GM23338 (cell line): ENCODE measurements at regions not wholly inside any gene's neighbourhood (a gene's known extent, or its start where the extent isn't known, plus 50 kb on each side); places are given as distances from the start of the nearest gene placed in this dataset.

Experiments used
- ATAC-seq: fragments of 200-7000 bp; cut with Tn5 transposase; 3 replicates; pipeline ENCODE4 v1.9.1; 2020
- DNase-seq: peaks from one replicate; pipeline ENCODE4 v3.0.0-alpha.2; 2015; ENCODE audit warnings: low spot score
- H2AFZ ChIP-seq: fragments of 200-600 bp; sonication (generic); 2 replicates; pipeline ENCODE4 v1.8.0; 2016; ENCODE audit warnings: antibody characterized with exemption, mild to moderate bottlenecking, moderate library complexity
- H3F3A ChIP-seq: fragments of 200-600 bp; sonication (generic); replicated peaks from 2 replicates; pipeline ENCODE4 v1.8.0; 2017; ENCODE audit warnings: antibody characterized with exemption, mixed run types, low read depth
- H3K27ac ChIP-seq: fragments of 200-600 bp; sonication (generic); 2 replicates; pipeline ENCODE4 v1.6.1; 2016; ENCODE audit warnings: low read depth
- H3K27me3 ChIP-seq: fragments of 200-600 bp; sonication (generic); 2 replicates; pipeline ENCODE4 v1.8.0; 2016; ENCODE audit warnings: mild to moderate bottlenecking, mixed run types, moderate library complexity; ENCODE audit not compliant: insufficient read depth
- H3K36me3 ChIP-seq: fragments of 200-600 bp; sonication (generic); 2 replicates; pipeline ENCODE4 v1.8.0; 2016; ENCODE audit warnings: mild to moderate bottlenecking; ENCODE audit not compliant: insufficient read depth
- H3K4me1 ChIP-seq: fragments of 200-600 bp; sonication (generic); 2 replicates; pipeline ENCODE4 v1.8.0; 2016; ENCODE audit warnings: mild to moderate bottlenecking, moderate library complexity; ENCODE audit not compliant: insufficient read depth
- H3K4me2 ChIP-seq: fragments of 200-600 bp; sonication (generic); 2 replicates; pipeline ENCODE4 v1.7.1; 2017; ENCODE audit warnings: mixed run types
- H3K4me3 ChIP-seq: fragments of 200-600 bp; sonication (generic); 2 replicates; pipeline ENCODE4 v1.6.1; 2016; ENCODE audit warnings: mixed run types
- H3K79me2 ChIP-seq: fragments of 200-600 bp; sonication (generic); replicated peaks from 2 replicates; pipeline ENCODE4 v1.8.0; 2017; ENCODE audit warnings: mild to moderate bottlenecking; ENCODE audit not compliant: insufficient read depth
- H3K9me2 ChIP-seq: fragments of 200-600 bp; sonication (generic); 2 replicates; pipeline ENCODE4 v1.8.0; 2017; ENCODE audit not compliant: insufficient read depth
- H4K20me1 ChIP-seq: fragments of 200-600 bp; sonication (generic); replicated peaks from 2 replicates; pipeline ENCODE4 v1.8.0; 2017; ENCODE audit warnings: mild to moderate bottlenecking; ENCODE audit not compliant: insufficient read depth
- H3K27ac Mint-ChIP-seq: 2 replicates; pipeline ENCODE4 v1.8.0; 2020; ENCODE audit warnings: inconsistent platforms, mild to moderate bottlenecking, moderate library complexity, mixed read lengths
- H3K27me3 Mint-ChIP-seq: 3 replicates; pipeline ENCODE4 v1.8.0; 2022; ENCODE audit warnings: low read depth, mild to moderate bottlenecking, moderate library complexity, mixed read lengths, inconsistent platforms; ENCODE audit not compliant: insufficient read depth, poor library complexity
- H3K36me3 Mint-ChIP-seq: 3 replicates; pipeline ENCODE4 v1.8.0; 2021; ENCODE audit warnings: low read depth, mild to moderate bottlenecking, inconsistent platforms, moderate library complexity, mixed read lengths
- H3K4me1 Mint-ChIP-seq: 3 replicates; pipeline ENCODE4 v1.8.0; 2020; ENCODE audit warnings: mild to moderate bottlenecking, inconsistent platforms, mixed read lengths
- H3K4me3 Mint-ChIP-seq: 3 replicates; pipeline ENCODE4 v1.8.0; 2021; ENCODE audit warnings: moderate library complexity, mild to moderate bottlenecking, inconsistent platforms, mixed read lengths
- H3K9me3 Mint-ChIP-seq: 3 replicates; pipeline ENCODE4 v1.8.0; 2020; ENCODE audit warnings: moderate library complexity, mild to moderate bottlenecking, inconsistent platforms, mixed read lengths
- CTCF ChIP-seq, 2 experiments: fragments of 200-600 bp in 1 of 2; sonication (generic) in 1 of 2; conservative IDR thresholded peaks; 2 replicates each; pipeline versions ENCODE4 v1.5.1 to v1.6.1; 2016 to 2017; ENCODE audit warnings: antibody characterized with exemption in 2 of 2, low read depth in 2 of 2, mild to moderate bottlenecking in 2 of 2, moderate library complexity in 1 of 2
- ETS1 ChIP-seq: IDR thresholded peaks from 2 replicates; pipeline ENCODE4 v1.6.1; 2016; ENCODE audit warnings: antibody characterized with exemption
- JUNB ChIP-seq: IDR thresholded peaks from one replicate; pipeline ENCODE4 v1.6.1; 2016; ENCODE audit warnings: antibody characterized with exemption; ENCODE audit not compliant: unreplicated experiment
- REST ChIP-seq: IDR thresholded peaks from one replicate; pipeline ENCODE4 v1.6.1; 2018; ENCODE audit warnings: antibody characterized with exemption; ENCODE audit not compliant: unreplicated experiment
- STAT1 ChIP-seq: IDR thresholded peaks from one replicate; pipeline ENCODE4 v1.6.1; 2016; ENCODE audit warnings: antibody characterized with exemption; ENCODE audit not compliant: unreplicated experiment
- ZNF331 ChIP-seq: fragments of 250-450 bp; sonication (Bioruptor Pico); IDR thresholded peaks from 2 replicates; pipeline ENCODE4 v1.5.0; 2020; ENCODE audit warnings: low read depth, mild to moderate bottlenecking, moderate library complexity
- ZNF462 ChIP-seq: fragments of 250-450 bp; sonication (Bioruptor Pico); IDR thresholded peaks from 2 replicates; pipeline ENCODE4 v1.5.0; 2020; ENCODE audit warnings: mild to moderate bottlenecking, moderate library complexity

GRCh38 chr5:175773534-175774070 is 97.8 kb upstream of the CPLX2 start (continued):
- TF ChIP-seq ZNF462 (CRISPR knock-in tag) (no peak), CTCF (conservative IDR thresholded peaks at IDR 0.05; ENCODE audit: low read depth in 2 of 2) (no peak), STAT1 (no peak), ETS1 (no peak)

- H3K27ac Mint-ChIP-seq = no peak overlapping the region
- H3K36me3 Mint-ChIP-seq = no peaks in the 10 kb centered on the region
- Histone ChIP-seq H3K27ac (no peak overlapping the region), H2AFZ (no peak overlapping the region), H3K36me3 (no peaks in the 10 kb centered on the region), H3F3A (no peaks in the 10 kb centered on the region), H3K4me3 (no peak overlapping the region), H3K9me2 (no peaks in the 10 kb centered on the region), H4K20me1 (peaks cover 4% of the 10 kb centered on the region; the same call in 1 of the 2 replicates), H3K4me1 (peaks cover 11% of the 10 kb centered on the region; the same call in 1 of the 2 replicates), H3K4me2 (no peak overlapping the region), H3K79me2 (no peaks in the 10 kb centered on the region), H3K27me3 (peaks cover 32% of the 10 kb centered on the region)
- H3K4me3 Mint-ChIP-seq = no peak overlapping the region
- peaks cover 7% of the 10 kb centered on the region for H3K4me1 Mint-ChIP-seq
- H3K27me3 Mint-ChIP-seq = peaks cover 4% of the 10 kb centered on the region
- DNase-seq (no peak), ATAC-seq (no peak)
- H3K9me3 Mint-ChIP-seq = no peaks in the 10 kb centered on the region
- TF ChIP-seq REST (no peak), STAT1 (no peak), ZNF331 (CRISPR knock-in tag) (no peak), JUNB (no peak)
These were observed 96.0 kb upstream of the CPLX2 start for GRCh38 chr5:175775416-175775815.
